ENCODE measurements at regions not wholly inside any gene's neighbourhood (a gene's known extent, or its start where the extent isn't known, plus 50 kb on each side); places are given as distances from the start of the nearest gene placed in this dataset.

GRCh38 chr1:182139496-182139895, 78.0 kb upstream of the ZNF648 start:
- TF ChIP-seq, protein P1, sequence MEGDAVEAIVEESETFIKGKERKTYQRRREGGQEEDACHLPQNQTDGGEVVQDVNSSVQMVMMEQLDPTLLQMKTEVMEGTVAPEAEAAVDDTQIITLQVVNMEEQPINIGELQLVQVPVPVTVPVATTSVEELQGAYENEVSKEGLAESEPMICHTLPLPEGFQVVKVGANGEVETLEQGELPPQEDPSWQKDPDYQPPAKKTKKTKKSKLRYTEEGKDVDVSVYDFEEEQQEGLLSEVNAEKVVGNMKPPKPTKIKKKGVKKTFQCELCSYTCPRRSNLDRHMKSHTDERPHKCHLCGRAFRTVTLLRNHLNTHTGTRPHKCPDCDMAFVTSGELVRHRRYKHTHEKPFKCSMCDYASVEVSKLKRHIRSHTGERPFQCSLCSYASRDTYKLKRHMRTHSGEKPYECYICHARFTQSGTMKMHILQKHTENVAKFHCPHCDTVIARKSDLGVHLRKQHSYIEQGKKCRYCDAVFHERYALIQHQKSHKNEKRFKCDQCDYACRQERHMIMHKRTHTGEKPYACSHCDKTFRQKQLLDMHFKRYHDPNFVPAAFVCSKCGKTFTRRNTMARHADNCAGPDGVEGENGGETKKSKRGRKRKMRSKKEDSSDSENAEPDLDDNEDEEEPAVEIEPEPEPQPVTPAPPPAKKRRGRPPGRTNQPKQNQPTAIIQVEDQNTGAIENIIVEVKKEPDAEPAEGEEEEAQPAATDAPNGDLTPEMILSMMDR (IDR thresholded peaks at IDR 0.05) = no peak
- no peak for TF ChIP-seq POLR2AphosphoS5 (IDR thresholded peaks at IDR 0.05; ENCODE audit: insufficient read depth in 1 of 2, low read depth in 1 of 2)
- no peak for TF ChIP-seq POLR2A (IDR thresholded peaks at IDR 0.05)

Measured in vagina (tissue), 2 donors.